ENCODE measurements at regions not wholly inside any gene's neighbourhood (a gene's known extent, or its start where the extent isn't known, plus 50 kb on each side); places are given as distances from the start of the nearest gene placed in this dataset.

DNA sequence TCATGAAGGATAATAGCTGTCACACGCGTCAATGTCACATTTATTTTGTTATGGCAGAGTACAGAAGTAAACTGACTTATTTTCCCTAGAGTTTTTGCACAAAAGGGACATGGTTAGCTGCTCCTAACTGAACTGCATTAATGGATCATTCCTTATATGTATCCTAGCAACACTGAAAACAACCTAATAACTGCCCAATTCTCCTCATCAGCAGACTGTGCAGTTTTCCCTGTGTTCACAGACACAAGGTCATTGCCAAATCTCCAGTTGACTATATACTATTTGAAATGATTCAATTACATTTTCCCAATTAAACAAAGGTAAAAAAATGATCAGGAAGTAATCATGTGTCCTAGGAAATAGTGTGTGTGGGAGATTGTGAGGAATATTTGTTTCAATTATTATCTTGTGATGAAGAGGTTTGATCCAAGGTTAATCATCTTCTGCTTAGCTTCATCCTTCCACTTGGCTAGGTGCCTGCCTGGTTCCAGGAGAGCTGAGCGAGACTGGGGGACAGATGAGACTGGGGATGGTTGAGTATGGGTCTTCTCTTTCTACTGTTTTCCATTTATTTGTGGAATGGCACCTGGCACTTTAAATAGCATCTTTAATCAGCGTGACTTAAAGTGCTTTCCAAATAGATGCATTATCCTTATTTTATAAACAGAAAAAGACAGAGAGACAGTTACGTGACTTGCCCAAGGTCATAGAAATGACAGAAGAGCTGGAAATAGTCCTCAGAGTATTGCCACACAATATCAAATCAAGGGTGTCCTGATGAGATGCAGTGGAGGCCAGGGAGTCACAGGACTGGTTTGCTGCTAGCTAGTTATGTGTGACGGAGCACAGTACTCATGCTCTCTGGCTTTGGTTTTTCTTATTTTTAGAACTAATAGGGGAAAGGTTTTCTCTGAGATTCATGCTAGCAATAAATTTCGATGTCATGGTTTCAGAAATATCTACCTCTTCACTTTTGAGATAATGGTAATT is 335.6 kb downstream of the PIK3C3 start (continued):
- TF ChIP-seq, protein P1, sequence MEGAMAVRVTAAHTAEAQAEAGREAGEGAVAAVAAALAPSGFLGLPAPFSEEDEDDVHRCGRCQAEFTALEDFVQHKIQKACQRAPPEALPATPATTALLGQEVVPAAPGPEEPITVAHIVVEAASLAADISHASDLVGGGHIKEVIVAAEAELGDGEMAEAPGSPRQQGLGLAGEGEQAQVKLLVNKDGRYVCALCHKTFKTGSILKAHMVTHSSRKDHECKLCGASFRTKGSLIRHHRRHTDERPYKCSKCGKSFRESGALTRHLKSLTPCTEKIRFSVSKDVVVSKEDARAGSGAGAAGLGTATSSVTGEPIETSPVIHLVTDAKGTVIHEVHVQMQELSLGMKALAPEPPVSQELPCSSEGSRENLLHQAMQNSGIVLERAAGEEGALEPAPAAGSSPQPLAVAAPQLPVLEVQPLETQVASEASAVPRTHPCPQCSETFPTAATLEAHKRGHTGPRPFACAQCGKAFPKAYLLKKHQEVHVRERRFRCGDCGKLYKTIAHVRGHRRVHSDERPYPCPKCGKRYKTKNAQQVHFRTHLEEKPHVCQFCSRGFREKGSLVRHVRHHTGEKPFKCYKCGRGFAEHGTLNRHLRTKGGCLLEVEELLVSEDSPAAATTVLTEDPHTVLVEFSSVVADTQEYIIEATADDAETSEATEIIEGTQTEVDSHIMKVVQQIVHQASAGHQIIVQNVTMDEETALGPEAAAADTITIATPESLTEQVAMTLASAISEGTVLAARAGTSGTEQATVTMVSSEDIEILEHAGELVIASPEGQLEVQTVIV (CRISPR knock-in tag; IDR thresholded peaks at IDR 0.05; ENCODE audit: borderline replicate concordance) = no peak
- TF ChIP-seq ZNF316 (IDR thresholded peaks at IDR 0.05) (no peak), MTA1 (IDR thresholded peaks at IDR 0.05; ENCODE audit: borderline replicate concordance) (no peak), MYC (IDR thresholded peaks at IDR 0.05; ENCODE audit: low read depth, low read length) (no peak), MYC (CRISPR knock-in tag; IDR thresholded peaks at IDR 0.05; ENCODE audit: borderline replicate concordance, low read depth) (no peak), SRF (CRISPR knock-in tag; IDR thresholded peaks at IDR 0.05) (no peak)
- TF ChIP-seq, protein P2, sequence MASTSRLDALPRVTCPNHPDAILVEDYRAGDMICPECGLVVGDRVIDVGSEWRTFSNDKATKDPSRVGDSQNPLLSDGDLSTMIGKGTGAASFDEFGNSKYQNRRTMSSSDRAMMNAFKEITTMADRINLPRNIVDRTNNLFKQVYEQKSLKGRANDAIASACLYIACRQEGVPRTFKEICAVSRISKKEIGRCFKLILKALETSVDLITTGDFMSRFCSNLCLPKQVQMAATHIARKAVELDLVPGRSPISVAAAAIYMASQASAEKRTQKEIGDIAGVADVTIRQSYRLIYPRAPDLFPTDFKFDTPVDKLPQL (IDR thresholded peaks at IDR 0.05; ENCODE audit: extremely low read depth, insufficient read length) = no peak
